MM.1S (cell line): ENCODE measurements at regions not wholly inside any gene's neighbourhood (a gene's known extent, or its start where the extent isn't known, plus 50 kb on each side); places are given as distances from the start of the nearest gene placed in this dataset.

ENCODE experiments used
- DNase-seq: peaks from one replicate; pipeline ENCODE4 v3.0.0-alpha.2; 2015
- H2AFZ ChIP-seq: fragments of 300-600 bp; sonication (generic); 2 replicates; pipeline ENCODE4 v1.6.0; 2016; ENCODE audit warnings: antibody characterized with exemption, low read length
- H3F3A ChIP-seq: fragments of 300-600 bp; sonication (generic); 2 replicates; pipeline ENCODE4 v1.6.1; 2016; ENCODE audit warnings: mild to moderate bottlenecking, antibody characterized with exemption, low read length, moderate library complexity, mixed read lengths; ENCODE audit not compliant: insufficient read depth
- H3K27ac ChIP-seq: fragments of 300-600 bp; sonication (generic); 2 replicates; pipeline ENCODE4 v1.5.1; 2016; ENCODE audit warnings: mild to moderate bottlenecking, low read length
- H3K27me3 ChIP-seq: fragments of 300-600 bp; sonication (generic); replicated peaks from 2 replicates; pipeline ENCODE4 v1.6.0; 2016; ENCODE audit warnings: low read length; ENCODE audit not compliant: insufficient read depth
- H3K36me3 ChIP-seq: fragments of 300-600 bp; sonication (generic); replicated peaks from 2 replicates; pipeline ENCODE4 v1.6.1; 2016; ENCODE audit warnings: mild to moderate bottlenecking, low read length, mixed read lengths; ENCODE audit not compliant: insufficient read depth
- H3K4me1 ChIP-seq: fragments of 300-600 bp; sonication (generic); 2 replicates; pipeline ENCODE4 v1.6.1; 2016; ENCODE audit warnings: low read length, mixed read lengths
- H3K4me2 ChIP-seq: fragments of 300-600 bp; sonication (generic); 2 replicates; pipeline ENCODE4 v1.6.0; 2016; ENCODE audit warnings: low read depth, low read length
- H3K4me3 ChIP-seq: fragments of 300-600 bp; sonication (generic); 2 replicates; pipeline ENCODE4 v1.5.1; 2016; ENCODE audit warnings: low read length, mixed read lengths
- H3K79me2 ChIP-seq: fragments of 300-600 bp; sonication (generic); 2 replicates; pipeline ENCODE4 v1.6.1; 2016; ENCODE audit warnings: mixed run types, low read length, mixed read lengths
- H3K9ac ChIP-seq: fragments of 300-600 bp; sonication (generic); 2 replicates; pipeline ENCODE4 v1.6.1; 2016; ENCODE audit warnings: low read length, mixed read lengths
- H3K9me2 ChIP-seq: fragments of 300-600 bp; sonication (generic); replicated peaks from 2 replicates; pipeline ENCODE4 v1.6.1; 2016; ENCODE audit warnings: mild to moderate bottlenecking, low read length, mixed read lengths; ENCODE audit not compliant: insufficient read depth
- H3K9me3 ChIP-seq: fragments of 300-600 bp; sonication (generic); replicated peaks from 2 replicates; pipeline ENCODE4 v1.6.1; 2016; ENCODE audit warnings: mild to moderate bottlenecking, low read length, mixed read lengths; ENCODE audit not compliant: insufficient read depth
- H4K20me1 ChIP-seq: fragments of 300-600 bp; sonication (generic); 2 replicates; pipeline ENCODE4 v1.6.1; 2016; ENCODE audit warnings: mild to moderate bottlenecking, low read length, moderate library complexity, mixed read lengths; ENCODE audit not compliant: insufficient read depth
- EZH2 ChIP-seq: fragments of 300-600 bp; sonication (generic); optimal IDR thresholded peaks from 2 replicates; pipeline ENCODE3; 2017; ENCODE audit warnings: low read depth, mild to moderate bottlenecking, antibody characterized with exemption, low read length, mixed read lengths
- EZH2phosphoT487 ChIP-seq: fragments of 300-600 bp; sonication (generic); IDR thresholded peaks from 2 replicates; pipeline ENCODE4 v1.6.1; 2018; ENCODE audit warnings: antibody characterized with exemption, low read length
- TF ChIP-seq, protein P1 (sequence below): fragments of 300-600 bp; sonication (generic); IDR thresholded peaks from 2 replicates; pipeline ENCODE4 v1.5.1; 2016; ENCODE audit warnings: antibody characterized with exemption, low read length, mixed read lengths

GRCh38 chr13:22128441-22129408 lies 457.9 kb downstream of the FGF9 start:
- no peak overlapping the region for H3K27ac ChIP-seq
- no peaks in the 10 kb centered on the region for H4K20me1 ChIP-seq
- H3K27me3 ChIP-seq = no peaks in the 10 kb centered on the region
- no peak overlapping the region for H2AFZ ChIP-seq
- DNase-seq = no peak
- no peaks in the 10 kb centered on the region for H3K4me1 ChIP-seq
- no peaks in the 10 kb centered on the region for H3F3A ChIP-seq
- H3K9me3 ChIP-seq = no peaks in the 10 kb centered on the region
- no peak overlapping the region for H3K4me2 ChIP-seq
- TF ChIP-seq EZH2phosphoT487 (no peak), EZH2 (no peak)
- TF ChIP-seq, protein P1, sequence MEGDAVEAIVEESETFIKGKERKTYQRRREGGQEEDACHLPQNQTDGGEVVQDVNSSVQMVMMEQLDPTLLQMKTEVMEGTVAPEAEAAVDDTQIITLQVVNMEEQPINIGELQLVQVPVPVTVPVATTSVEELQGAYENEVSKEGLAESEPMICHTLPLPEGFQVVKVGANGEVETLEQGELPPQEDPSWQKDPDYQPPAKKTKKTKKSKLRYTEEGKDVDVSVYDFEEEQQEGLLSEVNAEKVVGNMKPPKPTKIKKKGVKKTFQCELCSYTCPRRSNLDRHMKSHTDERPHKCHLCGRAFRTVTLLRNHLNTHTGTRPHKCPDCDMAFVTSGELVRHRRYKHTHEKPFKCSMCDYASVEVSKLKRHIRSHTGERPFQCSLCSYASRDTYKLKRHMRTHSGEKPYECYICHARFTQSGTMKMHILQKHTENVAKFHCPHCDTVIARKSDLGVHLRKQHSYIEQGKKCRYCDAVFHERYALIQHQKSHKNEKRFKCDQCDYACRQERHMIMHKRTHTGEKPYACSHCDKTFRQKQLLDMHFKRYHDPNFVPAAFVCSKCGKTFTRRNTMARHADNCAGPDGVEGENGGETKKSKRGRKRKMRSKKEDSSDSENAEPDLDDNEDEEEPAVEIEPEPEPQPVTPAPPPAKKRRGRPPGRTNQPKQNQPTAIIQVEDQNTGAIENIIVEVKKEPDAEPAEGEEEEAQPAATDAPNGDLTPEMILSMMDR = no peak
- H3K4me3 ChIP-seq = no peak overlapping the region
- H3K9ac ChIP-seq = no peak overlapping the region
- no peaks in the 10 kb centered on the region for H3K9me2 ChIP-seq
- no peaks in the 10 kb centered on the region for H3K36me3 ChIP-seq
- no peaks in the 10 kb centered on the region for H3K79me2 ChIP-seq

DNA sequence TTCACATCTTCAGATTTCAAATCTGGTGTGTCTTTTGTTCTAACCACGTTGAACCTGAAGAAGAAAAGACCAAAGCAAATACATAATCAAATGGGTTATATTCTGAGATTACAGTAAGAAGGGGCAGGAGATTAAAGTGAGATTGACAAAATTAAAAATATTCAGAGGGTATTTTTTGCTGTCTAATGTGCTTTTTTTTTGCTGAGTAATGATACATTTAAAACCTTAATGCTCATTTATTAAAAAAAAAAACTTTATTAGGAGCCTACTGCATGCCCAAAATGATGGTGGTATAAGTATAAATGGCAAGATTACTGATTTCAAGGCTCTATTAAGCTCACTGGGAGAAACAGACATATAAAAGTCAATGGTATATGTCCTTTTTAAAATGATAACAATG lies 459.4 kb downstream of the FGF9 start:
- H3K4me1 ChIP-seq = no peaks in the 10 kb centered on the region
- no peaks in the 10 kb centered on the region for H3K27me3 ChIP-seq
- H3K27ac ChIP-seq = no peak overlapping the region
- no peaks in the 10 kb centered on the region for H3F3A ChIP-seq
- no peak overlapping the region for H3K9ac ChIP-seq
- no peaks in the 10 kb centered on the region for H3K36me3 ChIP-seq
- TF ChIP-seq EZH2phosphoT487 (no peak), EZH2 (no peak)
- H3K4me3 ChIP-seq = no peak overlapping the region
- no peaks in the 10 kb centered on the region for H3K79me2 ChIP-seq
- DNase-seq = no peak
- H3K9me3 ChIP-seq = no peaks in the 10 kb centered on the region
- no peak overlapping the region for H2AFZ ChIP-seq
- no peaks in the 10 kb centered on the region for H4K20me1 ChIP-seq
- no peaks in the 10 kb centered on the region for H3K9me2 ChIP-seq
- no peak overlapping the region for H3K4me2 ChIP-seq

GRCh38 chr13:22134261-22134660 lies 463.4 kb downstream of the FGF9 start:
- Histone ChIP-seq H4K20me1 (no peaks in the 10 kb centered on the region), H3F3A (no peaks in the 10 kb centered on the region), H3K4me2 (no peak overlapping the region), H3K27me3 (no peaks in the 10 kb centered on the region), H3K9me2 (no peaks in the 10 kb centered on the region), H3K36me3 (no peaks in the 10 kb centered on the region), H3K27ac (no peak overlapping the region), H2AFZ (no peak overlapping the region), H3K9me3 (no peaks in the 10 kb centered on the region), H3K4me3 (no peak overlapping the region), H3K9ac (no peak overlapping the region), H3K79me2 (no peaks in the 10 kb centered on the region), H3K4me1 (no peaks in the 10 kb centered on the region)
- TF ChIP-seq EZH2phosphoT487 = no peak
- DNase-seq = no peak

DNA sequence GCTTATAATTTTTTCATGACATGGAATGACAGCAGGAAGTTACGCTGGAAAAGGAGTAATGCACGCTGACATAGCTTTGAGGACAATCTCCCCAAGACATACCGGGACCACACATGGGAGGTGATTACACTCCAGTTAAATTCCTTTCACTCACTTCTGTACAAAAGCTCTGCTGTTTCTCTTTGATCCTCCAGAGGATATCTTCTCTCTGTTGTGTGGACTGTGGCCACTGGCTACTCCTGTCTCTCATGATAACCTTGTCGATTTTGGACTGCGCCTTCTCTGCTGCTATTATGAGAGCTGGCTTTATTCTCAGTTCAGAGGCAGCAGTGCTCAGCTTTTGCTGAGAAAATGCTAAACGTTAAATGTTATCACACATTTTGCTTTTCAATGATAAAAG lies 464.6 kb downstream of the FGF9 start:
- no peak for DNase-seq
- H3K4me1 ChIP-seq = no peaks in the 10 kb centered on the region
- H3K27ac ChIP-seq = no peak overlapping the region
- TF ChIP-seq, protein P1 = no peak
- TF ChIP-seq EZH2 (no peak), EZH2phosphoT487 (no peak)
- H3K36me3 ChIP-seq = no peaks in the 10 kb centered on the region
- H3K27me3 ChIP-seq = no peaks in the 10 kb centered on the region
- no peak overlapping the region for H3K4me3 ChIP-seq
- no peaks in the 10 kb centered on the region for H4K20me1 ChIP-seq
- H3K9me2 ChIP-seq = no peaks in the 10 kb centered on the region
- no peaks in the 10 kb centered on the region for H3K9me3 ChIP-seq
- no peak overlapping the region for H2AFZ ChIP-seq
- H3K79me2 ChIP-seq = no peaks in the 10 kb centered on the region
- no peaks in the 10 kb centered on the region for H3F3A ChIP-seq
- no peak overlapping the region for H3K9ac ChIP-seq
- H3K4me2 ChIP-seq = no peak overlapping the region
